ENCODE measurements at regions not wholly inside any gene's neighbourhood (a gene's known extent, or its start where the extent isn't known, plus 50 kb on each side); places are given as distances from the start of the nearest gene placed in this dataset.

GRCh38 chr14:96690713-96691383 lies 106.3 kb upstream of the VRK1 start:
- DNase-seq (ENCODE audit: low spot score), result no peak
- Histone ChIP-seq H3K9me3 (no peaks in the 10 kb centered on the region), H3K27me3 (no peaks in the 10 kb centered on the region)

GRCh38 chr14:96693252-96693820 lies 103.8 kb upstream of the VRK1 start:
- no peak overlapping the region for H3K27ac ChIP-seq
- DNase-seq (ENCODE audit: low spot score), result no peak
- H3K9me3 ChIP-seq, result no peaks in the 10 kb centered on the region
- no peak overlapping the region for H3K4me3 ChIP-seq
- H3K4me1 ChIP-seq, result no peaks in the 10 kb centered on the region
- H3K36me3 ChIP-seq, result no peaks in the 10 kb centered on the region
- no peak for TF ChIP-seq CTCF (IDR thresholded peaks at IDR 0.05)
- H3K27me3 ChIP-seq, result no peaks in the 10 kb centered on the region

More at GRCh38 chr14:96690713-96691383, 106.3 kb upstream of the VRK1 start:
- TF ChIP-seq CTCF (IDR thresholded peaks at IDR 0.05), result no peak
- Histone ChIP-seq H3K36me3 (no peaks in the 10 kb centered on the region), H3K4me3 (no peak overlapping the region), H3K4me1 (no peaks in the 10 kb centered on the region), H3K27ac (no peak overlapping the region)

- Histone ChIP-seq H3K4me3 (no peak overlapping the region), H3K4me1 (no peaks in the 10 kb centered on the region), H3K27ac (no peak overlapping the region), H3K27me3 (no peaks in the 10 kb centered on the region), H3K36me3 (no peaks in the 10 kb centered on the region), H3K9me3 (no peaks in the 10 kb centered on the region)
- TF ChIP-seq CTCF (IDR thresholded peaks at IDR 0.05), result no peak
- no peak for DNase-seq (ENCODE audit: low spot score)
These were observed 103.2 kb upstream of the VRK1 start for GRCh38 chr14:96693987-96694386.

- no peaks in the 10 kb centered on the region for H3K27me3 ChIP-seq
These were observed 98.1 kb upstream of the VRK1 start for GRCh38 chr14:96698960-96699539.

GRCh38 chr14:96699666-96700065 lies 97.5 kb upstream of the VRK1 start:
- DNase-seq (ENCODE audit: low spot score), result no peak
- Histone ChIP-seq H3K27ac (no peak overlapping the region), H3K4me3 (no peak overlapping the region), H3K36me3 (no peaks in the 10 kb centered on the region), H3K4me1 (no peaks in the 10 kb centered on the region), H3K9me3 (no peaks in the 10 kb centered on the region), H3K27me3 (no peaks in the 10 kb centered on the region)
- TF ChIP-seq CTCF (IDR thresholded peaks at IDR 0.05), result no peak

More at GRCh38 chr14:96698960-96699539, 98.1 kb upstream of the VRK1 start:
- Histone ChIP-seq H3K9me3 (no peaks in the 10 kb centered on the region), H3K4me1 (no peaks in the 10 kb centered on the region), H3K27ac (no peak overlapping the region), H3K4me3 (no peak overlapping the region), H3K36me3 (no peaks in the 10 kb centered on the region)
- DNase-seq (ENCODE audit: low spot score), result no peak
- no peak for TF ChIP-seq CTCF (IDR thresholded peaks at IDR 0.05)

All from right atrium auricular region (tissue), 2 donors.